D721Med (cell line): ENCODE measurements at regions not wholly inside any gene's neighbourhood (a gene's known extent, or its start where the extent isn't known, plus 50 kb on each side); places are given as distances from the start of the nearest gene placed in this dataset.
"Not testable (repeated sequence)": the region's sequence is repeated elsewhere in the genome, so short reads cannot be mapped to it uniquely, and the experiment has no call there.

Source experiments
- DNase-seq: peaks from one replicate; pipeline ENCODE4 v3.0.0; 2011; ENCODE audit warnings: low spot score; ENCODE audit not compliant: insufficient read length
- FAIRE-seq: peaks from 2 replicates; lab custom pipeline; 2011; peaks lifted over from hg19 to GRCh38; lab: Jason Lieb, UNC
- CTCF ChIP-seq: IDR thresholded peaks from 2 replicates; pipeline ENCODE4 v1.5.1; 2012; ENCODE audit warnings: mild to moderate bottlenecking, control low read depth; ENCODE audit not compliant: insufficient read depth; ENCODE audit errors: missing control alignments

- DNase-seq (no peak), FAIRE-seq (no peak)
- TF ChIP-seq CTCF = no peak
Measured at GRCh38 chr9:85466834-85467233, 274.9 kb downstream of the AGTPBP1 start.

GRCh38 chr9:85458114-85458864 is 283.5 kb downstream of the AGTPBP1 start:
- not testable (repeated sequence) for DNase-seq, FAIRE-seq

GRCh38 chr9:85453850-85454249 is 287.9 kb downstream of the AGTPBP1 start:
- FAIRE-seq (no peak), DNase-seq (no peak)
- no peak for TF ChIP-seq CTCF

- DNase-seq = no peak
- FAIRE-seq = no peak
- TF ChIP-seq CTCF = no peak
Measured at GRCh38 chr9:85452841-85453240, 288.9 kb downstream of the AGTPBP1 start.

- DNase-seq (no peak), FAIRE-seq (no peak)
- TF ChIP-seq CTCF = no peak
Measured at GRCh38 chr9:85451680-85452079, 290.1 kb downstream of the AGTPBP1 start.

- FAIRE-seq = no peak
Measured at GRCh38 chr9:85445887-85446286, 295.9 kb downstream of the AGTPBP1 start.

GRCh38 chr9:85444243-85444642 is 297.5 kb downstream of the AGTPBP1 start:
- DNase-seq = no peak
- FAIRE-seq = no peak
- TF ChIP-seq CTCF = no peak

More at GRCh38 chr9:85445887-85446286, 295.9 kb downstream of the AGTPBP1 start:
- no peak for DNase-seq
- no peak for TF ChIP-seq CTCF

GRCh38 chr9:85443190-85443598 is 298.6 kb downstream of the AGTPBP1 start:
- DNase-seq = no peak
- no peak for FAIRE-seq

More at GRCh38 chr9:85443190-85443598, 298.6 kb downstream of the AGTPBP1 start:
- TF ChIP-seq CTCF = no peak
